Activated naive CD8-positive, alpha-beta T cell treated with anti-CD3 and anti-CD28 coated beads for 36 hours (primary cell): ENCODE measurements at regions not wholly inside any gene's neighbourhood (a gene's known extent, or its start where the extent isn't known, plus 50 kb on each side); places are given as distances from the start of the nearest gene placed in this dataset.

Experiments used
- DNase-seq: peaks from one replicate; pipeline ENCODE4 v3.0.0; 2021
- H3K27ac Mint-ChIP-seq: one replicate; pipeline ENCODE4 v1.8.0; 2022; ENCODE audit warnings: mild to moderate bottlenecking, moderate library complexity, mixed read lengths
- H3K27me3 Mint-ChIP-seq: one replicate; pipeline ENCODE4 v1.8.0; 2022; ENCODE audit warnings: mild to moderate bottlenecking, mixed read lengths
- H3K36me3 Mint-ChIP-seq: one replicate; pipeline ENCODE4 v1.8.0; 2021; ENCODE audit warnings: mild to moderate bottlenecking, mixed read lengths
- H3K4me1 Mint-ChIP-seq: one replicate; pipeline ENCODE4 v1.8.0; 2021; ENCODE audit warnings: mixed read lengths
- H3K4me3 Mint-ChIP-seq: one replicate; pipeline ENCODE4 v1.8.0; 2022; ENCODE audit warnings: mild to moderate bottlenecking, moderate library complexity, mixed read lengths
- H3K9me3 Mint-ChIP-seq: one replicate; pipeline ENCODE4 v1.8.0; 2022; ENCODE audit warnings: mixed read lengths

GRCh38 chr11:119782006-119782738 lies 53.2 kb upstream of the NECTIN1 start:
- no peak for DNase-seq
- no peak overlapping the region for H3K4me3 Mint-ChIP-seq
- H3K9me3 Mint-ChIP-seq = no peaks in the 10 kb centered on the region
- no peaks in the 10 kb centered on the region for H3K36me3 Mint-ChIP-seq
- H3K27ac Mint-ChIP-seq = no peak overlapping the region
- no peaks in the 10 kb centered on the region for H3K4me1 Mint-ChIP-seq
- H3K27me3 Mint-ChIP-seq = peaks cover 14% of the 10 kb centered on the region

- no peaks in the 10 kb centered on the region for H3K36me3 Mint-ChIP-seq
- H3K4me1 Mint-ChIP-seq = no peaks in the 10 kb centered on the region
- H3K27ac Mint-ChIP-seq = no peak overlapping the region
Measured at GRCh38 chr11:119780222-119780953, 51.4 kb upstream of the NECTIN1 start.

GRCh38 chr11:119779195-119780071 lies 50.4 kb upstream of the NECTIN1 start:
- H3K27me3 Mint-ChIP-seq = peaks cover 18% of the 10 kb centered on the region
- H3K4me1 Mint-ChIP-seq = no peaks in the 10 kb centered on the region
- no peak overlapping the region for H3K27ac Mint-ChIP-seq
- DNase-seq = no peak
- no peaks in the 10 kb centered on the region for H3K36me3 Mint-ChIP-seq
- no peaks in the 10 kb centered on the region for H3K9me3 Mint-ChIP-seq
- H3K4me3 Mint-ChIP-seq = no peak overlapping the region

More at GRCh38 chr11:119780222-119780953, 51.4 kb upstream of the NECTIN1 start:
- H3K9me3 Mint-ChIP-seq = no peaks in the 10 kb centered on the region
- H3K27me3 Mint-ChIP-seq = peaks cover 18% of the 10 kb centered on the region
- no peak for DNase-seq
- H3K4me3 Mint-ChIP-seq = no peak overlapping the region
